DOHH2 (cell line): ENCODE measurements at regions not wholly inside any gene's neighbourhood (a gene's known extent, or its start where the extent isn't known, plus 50 kb on each side); places are given as distances from the start of the nearest gene placed in this dataset.

Experiments used
- EZH2phosphoT487 ChIP-seq: fragments of 200-600 bp; sonication (generic); IDR thresholded peaks from 2 replicates; pipeline ENCODE4 v1.6.1; 2017; ENCODE audit warnings: borderline replicate concordance, mild to moderate bottlenecking, antibody characterized with exemption, low read length, moderate library complexity, mixed read lengths
- TF ChIP-seq, protein P1 (sequence below): fragments of 200-600 bp; sonication (generic); IDR thresholded peaks from one replicate; pipeline ENCODE4 v1.5.1; 2014; ENCODE audit warnings: antibody characterized with exemption, mild to moderate bottlenecking, low read depth, low read length; ENCODE audit not compliant: poor library complexity, severe bottlenecking

DNA sequence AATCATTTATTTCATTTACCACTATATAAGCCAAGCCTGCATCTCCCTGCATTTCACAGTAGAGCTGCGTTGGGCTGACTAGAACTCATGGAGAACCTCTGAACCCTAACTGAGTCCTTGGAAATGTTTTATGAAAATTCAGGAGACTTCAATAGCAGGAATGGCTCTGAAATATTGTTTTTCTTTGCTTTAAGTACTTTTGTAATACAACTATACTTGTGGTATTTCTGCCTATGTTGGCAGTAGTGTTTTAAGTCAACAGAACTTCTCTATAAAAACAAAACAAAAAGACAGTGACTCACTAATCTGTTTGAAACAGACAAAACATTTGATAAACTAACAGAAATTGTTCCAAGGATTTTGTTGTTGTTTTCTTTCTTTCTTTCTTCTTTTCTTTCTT lies 489.2 kb upstream of the MEF2C start:
- TF ChIP-seq, protein P1, sequence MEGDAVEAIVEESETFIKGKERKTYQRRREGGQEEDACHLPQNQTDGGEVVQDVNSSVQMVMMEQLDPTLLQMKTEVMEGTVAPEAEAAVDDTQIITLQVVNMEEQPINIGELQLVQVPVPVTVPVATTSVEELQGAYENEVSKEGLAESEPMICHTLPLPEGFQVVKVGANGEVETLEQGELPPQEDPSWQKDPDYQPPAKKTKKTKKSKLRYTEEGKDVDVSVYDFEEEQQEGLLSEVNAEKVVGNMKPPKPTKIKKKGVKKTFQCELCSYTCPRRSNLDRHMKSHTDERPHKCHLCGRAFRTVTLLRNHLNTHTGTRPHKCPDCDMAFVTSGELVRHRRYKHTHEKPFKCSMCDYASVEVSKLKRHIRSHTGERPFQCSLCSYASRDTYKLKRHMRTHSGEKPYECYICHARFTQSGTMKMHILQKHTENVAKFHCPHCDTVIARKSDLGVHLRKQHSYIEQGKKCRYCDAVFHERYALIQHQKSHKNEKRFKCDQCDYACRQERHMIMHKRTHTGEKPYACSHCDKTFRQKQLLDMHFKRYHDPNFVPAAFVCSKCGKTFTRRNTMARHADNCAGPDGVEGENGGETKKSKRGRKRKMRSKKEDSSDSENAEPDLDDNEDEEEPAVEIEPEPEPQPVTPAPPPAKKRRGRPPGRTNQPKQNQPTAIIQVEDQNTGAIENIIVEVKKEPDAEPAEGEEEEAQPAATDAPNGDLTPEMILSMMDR = no peak
- no peak for TF ChIP-seq EZH2phosphoT487
